ENCODE measurements at regions not wholly inside any gene's neighbourhood (a gene's known extent, or its start where the extent isn't known, plus 50 kb on each side); places are given as distances from the start of the nearest gene placed in this dataset.

GRCh38 chrX:39909996-39910395 lies 187.8 kb downstream of the BCOR start:
- intact Hi-C loops (cut with micrococcal nuclease), result no loop called here
- H3K9me3 ChIP-seq (ENCODE audit: control insufficient read depth, insufficient read depth, low read length), result no peaks in the 10 kb centered on the region
- Mint-ChIP-seq H3K4me1 (peaks cover 0 to 16% of the 10 kb centered on the region in 2 donors), H3K27ac (no peak overlapping the region), H3K27me3 (ENCODE audit: low read depth in 2 of 2) (peaks cover 9 to 11% of the 10 kb centered on the region in 2 donors), H3K36me3 (no peaks in the 10 kb centered on the region), H3K4me3 (no peak overlapping the region), H3K9me3 (no peaks in the 10 kb centered on the region)
- no peak for TF ChIP-seq CTCF (IDR thresholded peaks at IDR 0.05)
- H3K4me1 ChIP-seq (ENCODE audit: control insufficient read depth, insufficient read depth, low read length), result peaks cover 11% of the 10 kb centered on the region
- no peak for ATAC-seq
- H3K36me3 ChIP-seq (ENCODE audit: control insufficient read depth, insufficient read depth, low read length), result no peaks in the 10 kb centered on the region
- no peak overlapping the region for H3K4me3 ChIP-seq (ENCODE audit: low read length)
- WGBS (ENCODE audit: insufficient coverage), result 95% methylated on average over 5 of the region's 5 CpGs
- H3K27me3 ChIP-seq (ENCODE audit: control insufficient read depth, insufficient read depth, low read length), result no peaks in the 10 kb centered on the region
- H3K27ac ChIP-seq (ENCODE audit: low read length), result no peak overlapping the region
- no peak for DNase-seq

- Histone ChIP-seq H3K9me3 (ENCODE audit: control insufficient read depth, insufficient read depth, low read length) (no peaks in the 10 kb centered on the region), H3K4me1 (ENCODE audit: control insufficient read depth, insufficient read depth, low read length) (peaks cover 5% of the 10 kb centered on the region), H3K27ac (ENCODE audit: low read length) (no peak overlapping the region), H3K27me3 (ENCODE audit: control insufficient read depth, insufficient read depth, low read length) (no peaks in the 10 kb centered on the region), H3K4me3 (ENCODE audit: low read length) (no peak overlapping the region), H3K36me3 (ENCODE audit: control insufficient read depth, insufficient read depth, low read length) (no peaks in the 10 kb centered on the region)
- Mint-ChIP-seq H3K27me3 (ENCODE audit: low read depth in 2 of 2) (peaks cover 4 to 8% of the 10 kb centered on the region in 2 donors), H3K27ac (no peak overlapping the region), H3K9me3 (no peaks in the 10 kb centered on the region), H3K4me3 (no peak overlapping the region), H3K36me3 (no peaks in the 10 kb centered on the region), H3K4me1 (peaks cover 0 to 10% of the 10 kb centered on the region in 2 donors)
- DNase-seq, result no peak
- ATAC-seq, result no peak
- intact Hi-C loops (cut with micrococcal nuclease), result no loop called here
- no peak for TF ChIP-seq CTCF (IDR thresholded peaks at IDR 0.05)
- WGBS (ENCODE audit: insufficient coverage), result 95% methylated on average over 14 of the region's 17 CpGs
These were observed 187.1 kb downstream of the BCOR start for GRCh38 chrX:39910651-39911050.

GRCh38 chrX:39911278-39911897 lies 186.4 kb downstream of the BCOR start:
- no peak overlapping the region for H3K4me3 Mint-ChIP-seq
- 89% methylated on average over 9 of the region's 14 CpGs for WGBS (ENCODE audit: insufficient coverage)
- no peaks in the 10 kb centered on the region for H3K36me3 Mint-ChIP-seq
- intact Hi-C loops (cut with micrococcal nuclease), result no loop called here
- Histone ChIP-seq H3K4me1 (ENCODE audit: control insufficient read depth, insufficient read depth, low read length) (no peaks in the 10 kb centered on the region), H3K4me3 (ENCODE audit: low read length) (no peak overlapping the region), H3K36me3 (ENCODE audit: control insufficient read depth, insufficient read depth, low read length) (no peaks in the 10 kb centered on the region), H3K9me3 (ENCODE audit: control insufficient read depth, insufficient read depth, low read length) (no peaks in the 10 kb centered on the region), H3K27ac (ENCODE audit: low read length) (no peak overlapping the region), H3K27me3 (ENCODE audit: control insufficient read depth, insufficient read depth, low read length) (no peaks in the 10 kb centered on the region)
- H3K27ac Mint-ChIP-seq, result no peak overlapping the region
- H3K4me1 Mint-ChIP-seq, result peaks cover 0 to 6% of the 10 kb centered on the region in 2 donors
- ATAC-seq (no peak), DNase-seq (no peak)
- peaks cover 4 to 8% of the 10 kb centered on the region in 2 donors for H3K27me3 Mint-ChIP-seq (ENCODE audit: low read depth in 2 of 2)
- no peak for TF ChIP-seq CTCF (IDR thresholded peaks at IDR 0.05)
- no peaks in the 10 kb centered on the region for H3K9me3 Mint-ChIP-seq

- 95% methylated on average over 2 of the region's 7 CpGs for whole genome bisulfite sequencing (ENCODE audit: insufficient coverage)
- no peak for DNase-seq
- H3K9me3 ChIP-seq (ENCODE audit: control insufficient read depth, insufficient read depth, low read length), result no peaks in the 10 kb centered on the region
- H3K36me3 Mint-ChIP-seq, result no peaks in the 10 kb centered on the region
- no peak overlapping the region for H3K4me3 Mint-ChIP-seq
- peaks cover 0 to 6% of the 10 kb centered on the region in 2 donors for H3K4me1 Mint-ChIP-seq
- H3K36me3 ChIP-seq (ENCODE audit: control insufficient read depth, insufficient read depth, low read length), result no peaks in the 10 kb centered on the region
- no peak for TF ChIP-seq CTCF (IDR thresholded peaks at IDR 0.05)
- H3K27ac ChIP-seq (ENCODE audit: low read length), result no peak overlapping the region
- intact Hi-C loops (cut with micrococcal nuclease), result no loop called here
- ATAC-seq, result no peak
- H3K27me3 ChIP-seq (ENCODE audit: control insufficient read depth, insufficient read depth, low read length), result no peaks in the 10 kb centered on the region
- no peaks in the 10 kb centered on the region for H3K4me1 ChIP-seq (ENCODE audit: control insufficient read depth, insufficient read depth, low read length)
- no peak overlapping the region for H3K27ac Mint-ChIP-seq
- H3K9me3 Mint-ChIP-seq, result no peaks in the 10 kb centered on the region
- H3K4me3 ChIP-seq (ENCODE audit: low read length), result no peak overlapping the region
- peaks cover 4 to 10% of the 10 kb centered on the region in 2 donors for H3K27me3 Mint-ChIP-seq (ENCODE audit: low read depth in 2 of 2)
These were observed 185.6 kb downstream of the BCOR start for GRCh38 chrX:39912126-39912525.

Data from natural killer cell (primary cell).